BJ (cell line): ENCODE measurements at regions not wholly inside any gene's neighbourhood (a gene's known extent, or its start where the extent isn't known, plus 50 kb on each side); places are given as distances from the start of the nearest gene placed in this dataset.

ENCODE experiments used
- CTCF ChIA-PET: fragments of 350-600 bp; formaldehyde crosslinking; extraction: SDS; loops from one replicate; lab custom pipeline; 2021; ENCODE audit warnings: antibody characterized with exemption, inconsistent platforms; lab: Yijun Ruan, JAX
- POLR2A ChIA-PET: fragments of 300-600 bp; sonication (Branson Sonifier 250); formaldehyde crosslinking; extraction: SDS; loops from one replicate; lab custom pipeline; 2021; ENCODE audit warnings: antibody characterized with exemption; lab: Charles Lee
- DNase-seq: peaks from one replicate; pipeline ENCODE4 v3.0.0-alpha.2; 2011; ENCODE audit warnings: low read depth
- H3K27me3 ChIP-seq: 2 replicates; pipeline ENCODE4 v1.6.0; 2011; ENCODE audit warnings: low read length; ENCODE audit not compliant: control insufficient read depth, insufficient read depth
- H3K36me3 ChIP-seq: 2 replicates; pipeline ENCODE4 v1.5.1; 2011; ENCODE audit warnings: low read length; ENCODE audit not compliant: control insufficient read depth, insufficient read depth
- H3K4me3 ChIP-seq: 2 replicates; pipeline ENCODE4 v1.5.1; 2011; ENCODE audit warnings: low read depth, mild to moderate bottlenecking, control low read depth, low read length
- CTCF ChIP-seq: IDR thresholded peaks from 2 replicates; pipeline ENCODE4 v1.5.1; 2011; ENCODE audit warnings: low read depth, mild to moderate bottlenecking, control low read depth, inconsistent platforms, low read length, moderate library complexity; ENCODE audit not compliant: insufficient read depth

- Histone ChIP-seq H3K4me3 (no peak overlapping the region), H3K36me3 (no peaks in the 10 kb centered on the region), H3K27me3 (no peaks in the 10 kb centered on the region)
- DNase-seq = no peak
- ChIA-PET POLR2A (no interaction called here), CTCF (no interaction called here)
- no peak for TF ChIP-seq CTCF
These were observed 1245.5 kb upstream of the FAM98A start for GRCh38 chr2:34844629-34845028.

- TF ChIP-seq CTCF = no peak
- Histone ChIP-seq H3K4me3 (no peak overlapping the region), H3K36me3 (no peaks in the 10 kb centered on the region), H3K27me3 (no peaks in the 10 kb centered on the region)
- ChIA-PET POLR2A (no interaction called here), CTCF (no interaction called here)
- DNase-seq = no peak
These were observed 1239.3 kb upstream of the FAM98A start for GRCh38 chr2:34838408-34838807.

- Histone ChIP-seq H3K36me3 (no peaks in the 10 kb centered on the region), H3K27me3 (no peaks in the 10 kb centered on the region), H3K4me3 (no peak overlapping the region)
- no peak for DNase-seq
- no peak for TF ChIP-seq CTCF
- POLR2A ChIA-PET = no interaction called here
- CTCF ChIA-PET = no interaction called here
These were observed 1237.3 kb upstream of the FAM98A start for GRCh38 chr2:34836361-34836760.

GRCh38 chr2:34831096-34831495, 1232.0 kb upstream of the FAM98A start:
- POLR2A ChIA-PET = no interaction called here
- no peak for TF ChIP-seq CTCF
- Histone ChIP-seq H3K4me3 (no peak overlapping the region), H3K27me3 (no peaks in the 10 kb centered on the region), H3K36me3 (no peaks in the 10 kb centered on the region)
- CTCF ChIA-PET = no interaction called here
- DNase-seq = no peak

- POLR2A ChIA-PET = no interaction called here
- Histone ChIP-seq H3K4me3 (no peak overlapping the region), H3K36me3 (no peaks in the 10 kb centered on the region), H3K27me3 (no peaks in the 10 kb centered on the region)
- CTCF ChIA-PET = no interaction called here
- TF ChIP-seq CTCF = no peak
- no peak for DNase-seq
These were observed 1229.4 kb upstream of the FAM98A start for GRCh38 chr2:34828481-34828880.
